ENCODE measurements at regions not wholly inside any gene's neighbourhood (a gene's known extent, or its start where the extent isn't known, plus 50 kb on each side); places are given as distances from the start of the nearest gene placed in this dataset.

- no peaks in the 10 kb centered on the region for H3F3A ChIP-seq (ENCODE audit: insufficient read depth)
- no peak overlapping the region for H3K9ac ChIP-seq (ENCODE audit: low read length)
- no peak overlapping the region for H3K4me3 ChIP-seq (ENCODE audit: insufficient read depth, low read length, poor library complexity, severe bottlenecking)
- no peak overlapping the region for H3K4me2 ChIP-seq (ENCODE audit: low read depth, low read length, poor library complexity, severe bottlenecking)
- no peak overlapping the region for H3K27ac ChIP-seq (ENCODE audit: low read depth, low read length)
- no peaks in the 10 kb centered on the region for H4K20me1 ChIP-seq (ENCODE audit: low read depth, low read length)
- no peaks in the 10 kb centered on the region for H3K36me3 ChIP-seq (ENCODE audit: low read length)
- H2AFZ ChIP-seq (ENCODE audit: low read depth, low read length, severe bottlenecking), result no peak overlapping the region
- H3K9me2 ChIP-seq (replicated peaks; ENCODE audit: insufficient read depth, low read length), result no peaks in the 10 kb centered on the region
- TF ChIP-seq, protein P1, sequence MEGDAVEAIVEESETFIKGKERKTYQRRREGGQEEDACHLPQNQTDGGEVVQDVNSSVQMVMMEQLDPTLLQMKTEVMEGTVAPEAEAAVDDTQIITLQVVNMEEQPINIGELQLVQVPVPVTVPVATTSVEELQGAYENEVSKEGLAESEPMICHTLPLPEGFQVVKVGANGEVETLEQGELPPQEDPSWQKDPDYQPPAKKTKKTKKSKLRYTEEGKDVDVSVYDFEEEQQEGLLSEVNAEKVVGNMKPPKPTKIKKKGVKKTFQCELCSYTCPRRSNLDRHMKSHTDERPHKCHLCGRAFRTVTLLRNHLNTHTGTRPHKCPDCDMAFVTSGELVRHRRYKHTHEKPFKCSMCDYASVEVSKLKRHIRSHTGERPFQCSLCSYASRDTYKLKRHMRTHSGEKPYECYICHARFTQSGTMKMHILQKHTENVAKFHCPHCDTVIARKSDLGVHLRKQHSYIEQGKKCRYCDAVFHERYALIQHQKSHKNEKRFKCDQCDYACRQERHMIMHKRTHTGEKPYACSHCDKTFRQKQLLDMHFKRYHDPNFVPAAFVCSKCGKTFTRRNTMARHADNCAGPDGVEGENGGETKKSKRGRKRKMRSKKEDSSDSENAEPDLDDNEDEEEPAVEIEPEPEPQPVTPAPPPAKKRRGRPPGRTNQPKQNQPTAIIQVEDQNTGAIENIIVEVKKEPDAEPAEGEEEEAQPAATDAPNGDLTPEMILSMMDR (IDR thresholded peaks at IDR 0.05; ENCODE audit: insufficient read depth, low read length, poor library complexity, severe bottlenecking), result no peak
- no peak for TF ChIP-seq EZH2phosphoT487 (conservative IDR thresholded peaks at IDR 0.05; ENCODE audit: low read length)
- 0 out of 2 replicates have a peak, but pooled peaks cover 7% of the 10 kb centered on the region for H3K9me3 ChIP-seq (ENCODE audit: insufficient read depth, low read length)
- no peaks in the 10 kb centered on the region for H3K27me3 ChIP-seq (ENCODE audit: low read length)
- H3K79me2 ChIP-seq (ENCODE audit: insufficient read depth, low read length), result no peaks in the 10 kb centered on the region
These were observed 588.2 kb upstream of the NOVA1 start for GRCh38 chr14:27186048-27186447.

DNA sequence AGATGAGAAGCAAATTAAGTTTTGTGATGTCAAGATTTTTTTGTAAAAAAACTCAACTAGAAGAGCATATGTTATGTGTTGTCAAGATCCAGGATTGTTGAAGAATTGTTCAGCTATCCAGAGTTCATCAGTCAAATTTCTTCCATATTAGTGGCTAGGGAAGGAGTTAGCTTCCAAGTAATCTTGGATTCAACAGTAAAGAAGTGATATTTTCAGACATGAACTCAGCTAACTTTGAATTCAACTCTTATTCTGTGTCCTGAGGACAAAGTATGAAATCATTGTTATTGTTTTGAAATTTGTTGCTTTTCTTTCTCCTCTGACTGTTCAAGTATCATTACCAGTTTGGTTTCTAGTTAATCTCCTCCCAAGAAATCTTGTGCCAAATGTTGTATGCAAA is 589.3 kb upstream of the NOVA1 start:
- no peaks in the 10 kb centered on the region for H3K9me2 ChIP-seq (replicated peaks; ENCODE audit: insufficient read depth, low read length)
- no peaks in the 10 kb centered on the region for H3F3A ChIP-seq (ENCODE audit: insufficient read depth)
- peaks cover 7% of the 10 kb centered on the region; the same call in 1 of the 2 replicates for H3K9me3 ChIP-seq (ENCODE audit: insufficient read depth, low read length)
- no peaks in the 10 kb centered on the region for H3K27me3 ChIP-seq (ENCODE audit: low read length)
- no peaks in the 10 kb centered on the region for H3K36me3 ChIP-seq (ENCODE audit: low read length)
- H3K9ac ChIP-seq (ENCODE audit: low read length), result no peak overlapping the region
- H3K79me2 ChIP-seq (ENCODE audit: insufficient read depth, low read length), result no peaks in the 10 kb centered on the region
- no peak overlapping the region for H2AFZ ChIP-seq (ENCODE audit: low read depth, low read length, severe bottlenecking)
- no peak overlapping the region for H3K4me3 ChIP-seq (ENCODE audit: insufficient read depth, low read length, poor library complexity, severe bottlenecking)
- TF ChIP-seq, protein P1 (IDR thresholded peaks at IDR 0.05; ENCODE audit: insufficient read depth, low read length, poor library complexity, severe bottlenecking), result no peak
- no peak for TF ChIP-seq EZH2phosphoT487 (conservative IDR thresholded peaks at IDR 0.05; ENCODE audit: low read length)
- H3K27ac ChIP-seq (ENCODE audit: low read depth, low read length), result no peak overlapping the region
- H4K20me1 ChIP-seq (ENCODE audit: low read depth, low read length), result no peaks in the 10 kb centered on the region
- no peak overlapping the region for H3K4me2 ChIP-seq (ENCODE audit: low read depth, low read length, poor library complexity, severe bottlenecking)

DNA sequence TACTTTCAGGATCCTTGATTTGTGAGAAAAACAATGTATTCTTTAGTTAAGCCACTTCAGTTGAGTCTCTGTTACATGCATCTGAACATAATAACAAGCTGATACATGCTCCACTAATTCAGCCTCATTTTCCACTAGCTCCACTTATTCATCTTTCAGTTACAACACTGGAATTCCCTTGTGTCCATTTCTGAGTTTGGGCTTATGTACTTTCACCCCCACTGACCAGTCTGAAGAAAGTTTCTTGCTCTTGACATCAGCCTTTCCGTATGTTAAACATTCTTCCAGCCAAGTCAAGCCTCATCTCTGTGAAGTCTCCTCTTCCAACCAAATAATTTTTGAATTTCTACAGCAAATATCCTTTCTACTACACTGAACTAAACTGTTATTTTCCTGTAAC is 592.5 kb upstream of the NOVA1 start:
- no peaks in the 10 kb centered on the region for H3F3A ChIP-seq (ENCODE audit: insufficient read depth)
- H3K4me2 ChIP-seq (ENCODE audit: low read depth, low read length, poor library complexity, severe bottlenecking), result no peak overlapping the region
- H4K20me1 ChIP-seq (ENCODE audit: low read depth, low read length), result no peaks in the 10 kb centered on the region
- TF ChIP-seq, protein P1 (IDR thresholded peaks at IDR 0.05; ENCODE audit: insufficient read depth, low read length, poor library complexity, severe bottlenecking), result no peak
- no peak for TF ChIP-seq EZH2phosphoT487 (conservative IDR thresholded peaks at IDR 0.05; ENCODE audit: low read length)
- H3K27me3 ChIP-seq (ENCODE audit: low read length), result no peaks in the 10 kb centered on the region
- H3K4me3 ChIP-seq (ENCODE audit: insufficient read depth, low read length, poor library complexity, severe bottlenecking), result no peak overlapping the region
- H3K9me3 ChIP-seq (ENCODE audit: insufficient read depth, low read length), result peaks cover 7% of the 10 kb centered on the region; the same call in 1 of the 2 replicates
- no peaks in the 10 kb centered on the region for H3K79me2 ChIP-seq (ENCODE audit: insufficient read depth, low read length)
- no peak overlapping the region for H3K27ac ChIP-seq (ENCODE audit: low read depth, low read length)
- no peaks in the 10 kb centered on the region for H3K36me3 ChIP-seq (ENCODE audit: low read length)
- H3K9ac ChIP-seq (ENCODE audit: low read length), result no peak overlapping the region
- H2AFZ ChIP-seq (ENCODE audit: low read depth, low read length, severe bottlenecking), result no peak overlapping the region
- no peaks in the 10 kb centered on the region for H3K9me2 ChIP-seq (replicated peaks; ENCODE audit: insufficient read depth, low read length)

All from SU-DHL-6 (cell line).